AG04450 (cell line): ENCODE measurements at regions not wholly inside any gene's neighbourhood (a gene's known extent, or its start where the extent isn't known, plus 50 kb on each side); places are given as distances from the start of the nearest gene placed in this dataset.

Experiments
- CTCF ChIA-PET: fragments of 300-600, 350-600 bp; formaldehyde crosslinking; extraction: SDS; loops from one replicate; lab custom pipeline; 2022; ENCODE audit warnings: antibody characterized with exemption, inconsistent platforms; lab: Charles Lee
- POLR2A ChIA-PET: fragments of 350-600 bp; formaldehyde crosslinking; extraction: SDS; loops from one replicate; lab custom pipeline; 2021; ENCODE audit warnings: antibody characterized with exemption, inconsistent platforms; lab: Yijun Ruan, JAX
- DNase-seq: peaks from one replicate; pipeline ENCODE4 v3.0.0-alpha.2; 2011; ENCODE audit warnings: low read depth, low spot score
- H3K27ac ChIP-seq: one replicate; pipeline ENCODE4 v1.5.1; 2012; ENCODE audit warnings: low read depth, low read length, control low read depth
- H3K27me3 ChIP-seq: one replicate; pipeline ENCODE4 v1.6.0; 2012; ENCODE audit warnings: low read length; ENCODE audit not compliant: control insufficient read depth, insufficient read depth
- H3K4me3 ChIP-seq: 2 replicates; pipeline ENCODE4 v1.5.1; 2011; ENCODE audit warnings: mild to moderate bottlenecking, low read depth, low read length, control low read depth
- H3K9me3 ChIP-seq: 2 replicates; pipeline ENCODE4 v1.5.1; 2012; ENCODE audit warnings: low read length; ENCODE audit not compliant: control insufficient read depth, insufficient read depth
- CTCF ChIP-seq: IDR thresholded peaks from 2 replicates; pipeline ENCODE4 v1.5.1; 2011; ENCODE audit warnings: low read depth, low read length, control low read depth, inconsistent platforms

GRCh38 chr15:87354661-87355410, 901.7 kb downstream of the NTRK3 start:
- ChIA-PET CTCF (interaction anchor here (0.9 kb wide), 1 partner anchor 15 kb away, joined by 4 read pairs; no protein-coding TSS in a partner anchor), POLR2A (interaction anchor here (0.6 to 0.7 kb wide), 2 partner anchors 15 to 216 kb away, joined by 5 to 6 read pairs; no protein-coding TSS in a partner anchor)
- Histone ChIP-seq H3K27ac (no peak overlapping the region), H3K27me3 (no peaks in the 10 kb centered on the region), H3K9me3 (no peaks in the 10 kb centered on the region), H3K4me3 (no peak overlapping the region)
- TF ChIP-seq CTCF: no peak
- DNase-seq: no peak

GRCh38 chr15:87349181-87349580, 907.4 kb downstream of the NTRK3 start:
- CTCF ChIA-PET: interaction anchor here (0.7 to 1.4 kb wide), 2 partner anchors 16 to 62 kb away, joined by 3 to 8 read pairs; no protein-coding TSS in a partner anchor
- DNase-seq: no peak
- Histone ChIP-seq H3K27me3 (no peaks in the 10 kb centered on the region), H3K4me3 (no peak overlapping the region), H3K27ac (no peak overlapping the region), H3K9me3 (no peaks in the 10 kb centered on the region)
- TF ChIP-seq CTCF: peak; percentile 22
- POLR2A ChIA-PET: interaction anchor here (1.3 kb wide), 1 partner anchor 20 kb away, joined by 11 read pairs; no protein-coding TSS in a partner anchor

GRCh38 chr15:87348746-87349145, 907.8 kb downstream of the NTRK3 start:
- Histone ChIP-seq H3K9me3 (no peaks in the 10 kb centered on the region), H3K4me3 (no peak overlapping the region), H3K27me3 (no peaks in the 10 kb centered on the region), H3K27ac (peak overlapping the region; percentile 33)
- TF ChIP-seq CTCF: no peak
- DNase-seq: no peak
- POLR2A ChIA-PET: interaction anchor here (1.3 kb wide), 1 partner anchor 20 kb away, joined by 11 read pairs; no protein-coding TSS in a partner anchor
- CTCF ChIA-PET: interaction anchor here (1.4 kb wide), 1 partner anchor 17 kb away, joined by 8 read pairs; no protein-coding TSS in a partner anchor

- Histone ChIP-seq H3K9me3 (no peaks in the 10 kb centered on the region), H3K27ac (no peak overlapping the region), H3K27me3 (no peaks in the 10 kb centered on the region), H3K4me3 (no peak overlapping the region)
- POLR2A ChIA-PET: interaction anchor here (1.3 kb wide), 1 partner anchor 21 kb away, joined by 11 read pairs; no protein-coding TSS in a partner anchor
- CTCF ChIA-PET: interaction anchor here (1.4 kb wide), 1 partner anchor 17 kb away, joined by 8 read pairs; no protein-coding TSS in a partner anchor
- TF ChIP-seq CTCF: 0 out of 2 replicates have a peak, but pooled peaks have one; percentile 21
- no peak for DNase-seq
Observed at GRCh38 chr15:87347806-87348515, 908.6 kb downstream of the NTRK3 start.
